ENCODE measurements at regions not wholly inside any gene's neighbourhood (a gene's known extent, or its start where the extent isn't known, plus 50 kb on each side); places are given as distances from the start of the nearest gene placed in this dataset.

GRCh38 chr17:77470330-77470786 is 329.6 kb downstream of the SEC14L1 start:
- Histone ChIP-seq H4K20me1 (ENCODE audit: control insufficient read depth, extremely low read depth, insufficient read depth, low read length) (peaks cover 9% of the 10 kb centered on the region), H3K36me3 (ENCODE audit: control insufficient read depth, insufficient read depth, low read length) (peaks cover 7% of the 10 kb centered on the region), H3K27ac (ENCODE audit: insufficient read depth, low read length) (no peak overlapping the region), H3K9me3 (ENCODE audit: control insufficient read depth, insufficient read depth, low read depth, low read length) (no peaks in the 10 kb centered on the region), H3K4me1 (ENCODE audit: control insufficient read depth, extremely low read depth, insufficient read depth, low read length) (peaks cover 56% of the 10 kb centered on the region), H3K4me2 (ENCODE audit: extremely low read depth, insufficient read depth, low read length) (no peak overlapping the region), H3K79me2 (ENCODE audit: control insufficient read depth, insufficient read depth, low read length) (peaks cover 91% of the 10 kb centered on the region), H3K27me3 (ENCODE audit: control insufficient read depth, insufficient read depth, low read length) (no peaks in the 10 kb centered on the region), H3K9ac (ENCODE audit: insufficient read depth, low read length) (no peak overlapping the region), H2AFZ (ENCODE audit: low read length) (no peak overlapping the region), H3K4me3 (replicated peaks in 1 of 4; ENCODE audit: control extremely low read depth in 1 of 4, insufficient read depth in 1 of 4, low read depth in 3 of 4, low read length in 4 of 4) (no peak overlapping the region)
- TF ChIP-seq CTCF (conservative IDR thresholded peaks at IDR 0.05 in 1 of 2, IDR thresholded peaks at IDR 0.05 in 1 of 2; ENCODE audit: low read depth in 1 of 2, low read length in 2 of 2) (no peak), EZH2 (IDR thresholded peaks at IDR 0.05; ENCODE audit: low read length, missing control alignments) (no peak)
- no peak for DNase-seq (ENCODE audit: low read depth in 2 of 2)

GRCh38 chr17:77470800-77471733 is 330.3 kb downstream of the SEC14L1 start:
- TF ChIP-seq CTCF (conservative IDR thresholded peaks at IDR 0.05 in 1 of 2, IDR thresholded peaks at IDR 0.05 in 1 of 2; ENCODE audit: low read depth in 1 of 2, low read length in 2 of 2) (no peak), EZH2 (IDR thresholded peaks at IDR 0.05; ENCODE audit: low read length, missing control alignments) (no peak)
- Histone ChIP-seq H3K36me3 (ENCODE audit: control insufficient read depth, insufficient read depth, low read length) (peaks cover 8% of the 10 kb centered on the region), H3K9ac (ENCODE audit: insufficient read depth, low read length) (no peak overlapping the region), H3K79me2 (ENCODE audit: control insufficient read depth, insufficient read depth, low read length) (peaks cover 91% of the 10 kb centered on the region), H3K4me1 (ENCODE audit: control insufficient read depth, extremely low read depth, insufficient read depth, low read length) (peaks cover 58% of the 10 kb centered on the region), H4K20me1 (ENCODE audit: control insufficient read depth, extremely low read depth, insufficient read depth, low read length) (peaks cover 9% of the 10 kb centered on the region), H3K4me2 (ENCODE audit: extremely low read depth, insufficient read depth, low read length) (no peak overlapping the region), H3K9me3 (ENCODE audit: control insufficient read depth, insufficient read depth, low read depth, low read length) (no peaks in the 10 kb centered on the region), H3K4me3 (replicated peaks in 1 of 4; ENCODE audit: control extremely low read depth in 1 of 4, insufficient read depth in 1 of 4, low read depth in 3 of 4, low read length in 4 of 4) (no peak overlapping the region), H3K27me3 (ENCODE audit: control insufficient read depth, insufficient read depth, low read length) (no peaks in the 10 kb centered on the region), H2AFZ (ENCODE audit: low read length) (no peak overlapping the region), H3K27ac (ENCODE audit: insufficient read depth, low read length) (peak overlapping the region; percentile 38)
- peak; percentile 54 to 70 for DNase-seq (ENCODE audit: low read depth in 2 of 2)

GRCh38 chr17:77471984-77472461 is 331.3 kb downstream of the SEC14L1 start:
- TF ChIP-seq CTCF (conservative IDR thresholded peaks at IDR 0.05 in 1 of 2, IDR thresholded peaks at IDR 0.05 in 1 of 2; ENCODE audit: low read depth in 1 of 2, low read length in 2 of 2) (no peak), EZH2 (IDR thresholded peaks at IDR 0.05; ENCODE audit: low read length, missing control alignments) (no peak)
- peak overlapping the region; percentile 75 for H3K4me2 ChIP-seq (ENCODE audit: extremely low read depth, insufficient read depth, low read length)
- H4K20me1 ChIP-seq (ENCODE audit: control insufficient read depth, extremely low read depth, insufficient read depth, low read length), result peaks cover 9% of the 10 kb centered on the region
- H3K4me3 ChIP-seq (replicated peaks in 1 of 4; ENCODE audit: control extremely low read depth in 1 of 4, insufficient read depth in 1 of 4, low read depth in 3 of 4, low read length in 4 of 4), result no peak overlapping the region
- peaks cover 12% of the 10 kb centered on the region for H3K36me3 ChIP-seq (ENCODE audit: control insufficient read depth, insufficient read depth, low read length)
- H3K79me2 ChIP-seq (ENCODE audit: control insufficient read depth, insufficient read depth, low read length), result peaks cover 89% of the 10 kb centered on the region
- no peak overlapping the region for H3K9ac ChIP-seq (ENCODE audit: insufficient read depth, low read length)
- H3K9me3 ChIP-seq (ENCODE audit: control insufficient read depth, insufficient read depth, low read depth, low read length), result no peaks in the 10 kb centered on the region
- H2AFZ ChIP-seq (ENCODE audit: low read length), result no peak overlapping the region
- peak overlapping the region; percentile 66 for H3K27ac ChIP-seq (ENCODE audit: insufficient read depth, low read length)
- H3K4me1 ChIP-seq (ENCODE audit: control insufficient read depth, extremely low read depth, insufficient read depth, low read length), result peaks cover 63% of the 10 kb centered on the region
- H3K27me3 ChIP-seq (ENCODE audit: control insufficient read depth, insufficient read depth, low read length), result no peaks in the 10 kb centered on the region
- DNase-seq (ENCODE audit: low read depth in 2 of 2), result peak; percentile 85 to 90
